HG03139 (cell line): ENCODE measurements at regions not wholly inside any gene's neighbourhood (a gene's known extent, or its start where the extent isn't known, plus 50 kb on each side); places are given as distances from the start of the nearest gene placed in this dataset.

ENCODE experiments used
- ATAC-seq: cut with Tn5 transposase; IDR thresholded peaks from one replicate; pipeline ENCODE4 v1.9.1; 2021; ENCODE audit not compliant: unreplicated experiment

GRCh38 chr2:199629301-199629700 is 171.6 kb upstream of the SATB2 start:
- ATAC-seq = no peak

- no peak for ATAC-seq
These were observed 169.7 kb upstream of the SATB2 start for GRCh38 chr2:199627417-199627816.

- no peak for ATAC-seq
These were observed 167.2 kb upstream of the SATB2 start for GRCh38 chr2:199624958-199625357.

GRCh38 chr2:199612509-199613130 is 154.9 kb upstream of the SATB2 start:
- ATAC-seq = no peak

GRCh38 chr2:199607914-199608313 is 150.2 kb upstream of the SATB2 start:
- ATAC-seq = no peak

- no peak for ATAC-seq
These were observed 148.5 kb upstream of the SATB2 start for GRCh38 chr2:199606193-199606780.

GRCh38 chr2:199603721-199604291 is 146.1 kb upstream of the SATB2 start:
- ATAC-seq = no peak

- no peak for ATAC-seq
These were observed 145.4 kb upstream of the SATB2 start for GRCh38 chr2:199602896-199603717.

GRCh38 chr2:199602271-199602895 is 144.6 kb upstream of the SATB2 start:
- no peak for ATAC-seq

GRCh38 chr2:199596549-199596948 is 138.8 kb upstream of the SATB2 start:
- no peak for ATAC-seq

GRCh38 chr2:199594443-199594842 is 136.7 kb upstream of the SATB2 start:
- ATAC-seq = no peak

- no peak for ATAC-seq
These were observed 134.1 kb upstream of the SATB2 start for GRCh38 chr2:199591826-199592225.

- no peak for ATAC-seq
These were observed 132.8 kb upstream of the SATB2 start for GRCh38 chr2:199590321-199591203.

- ATAC-seq = no peak
These were observed 131.6 kb upstream of the SATB2 start for GRCh38 chr2:199589306-199589705.

- ATAC-seq = no peak
These were observed 130.3 kb upstream of the SATB2 start for GRCh38 chr2:199588054-199588453.

GRCh38 chr2:199586646-199587045 is 128.9 kb upstream of the SATB2 start:
- no peak for ATAC-seq

GRCh38 chr2:199583676-199584075 is 125.9 kb upstream of the SATB2 start:
- ATAC-seq = no peak

- ATAC-seq = no peak
These were observed 124.2 kb upstream of the SATB2 start for GRCh38 chr2:199581935-199582360.

- ATAC-seq = no peak
These were observed 123.7 kb upstream of the SATB2 start for GRCh38 chr2:199581408-199581807.

- ATAC-seq = no peak
These were observed 117.7 kb upstream of the SATB2 start for GRCh38 chr2:199575416-199575815.
